H1 (cell line): ENCODE measurements at regions not wholly inside any gene's neighbourhood (a gene's known extent, or its start where the extent isn't known, plus 50 kb on each side); places are given as distances from the start of the nearest gene placed in this dataset.

Experiments used
- CHD7 ChIP-seq: fragments of 300-600 bp; sonication (generic); IDR thresholded peaks from 2 replicates; pipeline ENCODE4 v1.7.1; 2012; ENCODE audit warnings: low read length, moderate library complexity, mild to moderate bottlenecking, inconsistent platforms; ENCODE audit not compliant: insufficient replicate concordance
- PHF8 ChIP-seq: fragments of 200-600 bp; sonication (generic); conservative IDR thresholded peaks from 2 replicates; pipeline ENCODE4 v1.7.1; 2012; ENCODE audit warnings: low read depth, mild to moderate bottlenecking, inconsistent platforms, low read length, moderate library complexity

- TF ChIP-seq CHD7, result no peak
- no peak for TF ChIP-seq PHF8
These were observed 62.4 kb upstream of the SKOR2 start (continued) for GRCh38 chr18:47313901-47314300.
